Prostate gland (tissue), 2 donors: ENCODE measurements at regions not wholly inside any gene's neighbourhood (a gene's known extent, or its start where the extent isn't known, plus 50 kb on each side); places are given as distances from the start of the nearest gene placed in this dataset.

Experiments
- CTCF ChIP-seq, 4 experiments: fragments of 200-600 bp in 2 of 4; fragments of 450-650 bp in 2 of 4; sonication (generic) in 2 of 4; IDR thresholded peaks; 1 replicate in 3 of 4; 2 replicates in 1 of 4; pipeline ENCODE4 v1.5.1; 2016 to 2019; ENCODE audit warnings: antibody characterized with exemption in 4 of 4, mild to moderate bottlenecking in 2 of 4, moderate library complexity in 2 of 4
- POLR2A ChIP-seq: fragments of 450-650 bp; IDR thresholded peaks from one replicate; pipeline ENCODE4 v1.6.1; 2016; ENCODE audit warnings: antibody characterized with exemption, mild to moderate bottlenecking
- POLR2AphosphoS5 ChIP-seq: sonication (generic); formaldehyde crosslinking; IDR thresholded peaks from one replicate; pipeline ENCODE4 v1.6.1; 2017; ENCODE audit warnings: antibody characterized with exemption

- TF ChIP-seq POLR2A (no peak), POLR2AphosphoS5 (no peak), CTCF (IDR thresholded peaks at IDR 0.05) (no peak)
These were observed 175.5 kb upstream of the MVB12B start for GRCh38 chr9:126151031-126151685.
